Kidney (tissue), 13 donors: ENCODE measurements at regions not wholly inside any gene's neighbourhood (a gene's known extent, or its start where the extent isn't known, plus 50 kb on each side); places are given as distances from the start of the nearest gene placed in this dataset.

Experiments used
- DNase-seq, 5 donors: peaks; one replicate each; pipeline ENCODE4 v3.0.0-alpha.2; 2013 to 2020
- FAIRE-seq: peaks from 2 replicates; lab custom pipeline; 2012; peaks lifted over from hg19 to GRCh38; lab: Jason Lieb, UNC
- H3K27ac ChIP-seq, 2 donors: one replicate each; pipeline ENCODE4 v1.7.0; 2013; ENCODE audit warnings: low read depth in 2 of 2, low read length in 2 of 2, inconsistent platforms in 1 of 2
- H3K27me3 ChIP-seq: one replicate; pipeline ENCODE4 v1.7.1; 2013; ENCODE audit warnings: low read length, inconsistent platforms; ENCODE audit not compliant: control insufficient read depth, insufficient read depth
- H3K36me3 ChIP-seq, 3 donors: one replicate each; pipeline versions ENCODE4 v1.7.0 to v1.7.1; 2013; ENCODE audit warnings: low read length in 3 of 3, control low read depth in 1 of 3, inconsistent platforms in 1 of 3; ENCODE audit not compliant: insufficient read depth in 3 of 3, control insufficient read depth in 2 of 3
- H3K4me1 ChIP-seq, 3 donors: one replicate each; pipeline versions ENCODE4 v1.7.0 to v1.7.1; 2013; ENCODE audit warnings: low read length in 3 of 3, inconsistent platforms in 1 of 3, low read depth in 1 of 3; ENCODE audit not compliant: control insufficient read depth in 2 of 3, insufficient read depth in 2 of 3
- H3K4me3 ChIP-seq, 3 donors: one replicate each; pipeline versions ENCODE4 v1.7.0 to v1.8.1; 2013; ENCODE audit warnings: low read length in 3 of 3, control low read depth in 1 of 3, inconsistent platforms in 1 of 3
- H3K9ac ChIP-seq, 3 donors: one replicate each; pipeline versions ENCODE4 v1.7.0 to v1.7.1; 2013; ENCODE audit warnings: low read length in 3 of 3, control low read depth in 1 of 3, inconsistent platforms in 1 of 3
- H3K9me3 ChIP-seq, 3 donors: one replicate each; pipeline versions ENCODE4 v1.7.0 to v1.7.1; 2013; ENCODE audit warnings: low read length in 3 of 3, control low read depth in 1 of 3, inconsistent platforms in 1 of 3; ENCODE audit not compliant: control insufficient read depth in 2 of 3, insufficient read depth in 1 of 3
- intact Hi-C: fragments of 100-400 bp; cut with DNase I; formaldehyde crosslinking; loops from one replicate; pipeline ENCODE4 v1.11.1; 2022
- TF ChIP-seq, protein P1 (sequence below): IDR thresholded peaks from 3 replicates; pipeline ENCODE4 v1.5.1; 2012; ENCODE audit warnings: mild to moderate bottlenecking, moderate library complexity, borderline replicate concordance; ENCODE audit not compliant: insufficient read depth; ENCODE audit errors: extremely low read depth
- donor health status: control.
- donor health status: control.
- donor health status: control.
- donor health status: control.
- donor health status: control.
- donor health status: DM: yes; HTN: yes; CAD: no.
- donor health status: Normal renal cell carcinoma (clear cell type).

GRCh38 chr2:103025056-103025455 is 263.2 kb downstream of the TMEM182 start:
- TF ChIP-seq, protein P1, sequence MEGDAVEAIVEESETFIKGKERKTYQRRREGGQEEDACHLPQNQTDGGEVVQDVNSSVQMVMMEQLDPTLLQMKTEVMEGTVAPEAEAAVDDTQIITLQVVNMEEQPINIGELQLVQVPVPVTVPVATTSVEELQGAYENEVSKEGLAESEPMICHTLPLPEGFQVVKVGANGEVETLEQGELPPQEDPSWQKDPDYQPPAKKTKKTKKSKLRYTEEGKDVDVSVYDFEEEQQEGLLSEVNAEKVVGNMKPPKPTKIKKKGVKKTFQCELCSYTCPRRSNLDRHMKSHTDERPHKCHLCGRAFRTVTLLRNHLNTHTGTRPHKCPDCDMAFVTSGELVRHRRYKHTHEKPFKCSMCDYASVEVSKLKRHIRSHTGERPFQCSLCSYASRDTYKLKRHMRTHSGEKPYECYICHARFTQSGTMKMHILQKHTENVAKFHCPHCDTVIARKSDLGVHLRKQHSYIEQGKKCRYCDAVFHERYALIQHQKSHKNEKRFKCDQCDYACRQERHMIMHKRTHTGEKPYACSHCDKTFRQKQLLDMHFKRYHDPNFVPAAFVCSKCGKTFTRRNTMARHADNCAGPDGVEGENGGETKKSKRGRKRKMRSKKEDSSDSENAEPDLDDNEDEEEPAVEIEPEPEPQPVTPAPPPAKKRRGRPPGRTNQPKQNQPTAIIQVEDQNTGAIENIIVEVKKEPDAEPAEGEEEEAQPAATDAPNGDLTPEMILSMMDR: no peak
- Histone ChIP-seq H3K36me3 (no peaks in the 10 kb centered on the region), H3K27ac (no peak overlapping the region), H3K9ac (no peak overlapping the region), H3K4me3 (no peak overlapping the region), H3K4me1 (no peaks in the 10 kb centered on the region), H3K27me3 (no peaks in the 10 kb centered on the region), H3K9me3 (no peaks in the 10 kb centered on the region)
- no peak for DNase-seq
- intact Hi-C loops: no loop called here
- FAIRE-seq: no peak

- Histone ChIP-seq H3K4me1 (no peaks in the 10 kb centered on the region), H3K9ac (no peak overlapping the region), H3K36me3 (no peaks in the 10 kb centered on the region), H3K27ac (no peak overlapping the region), H3K9me3 (no peaks in the 10 kb centered on the region), H3K27me3 (no peaks in the 10 kb centered on the region), H3K4me3 (no peak overlapping the region)
- FAIRE-seq (no peak), DNase-seq (no peak)
- intact Hi-C loops: no loop called here
- TF ChIP-seq, protein P1: no peak
Observed at GRCh38 chr2:103028181-103028580, 266.4 kb downstream of the TMEM182 start.
